GM19372 (cell line): ENCODE measurements at regions not wholly inside any gene's neighbourhood (a gene's known extent, or its start where the extent isn't known, plus 50 kb on each side); places are given as distances from the start of the nearest gene placed in this dataset.

Experiments used
- ATAC-seq: cut with Tn5 transposase; IDR thresholded peaks from one replicate; pipeline ENCODE4 v1.9.1; 2021; ENCODE audit warnings: mild to moderate bottlenecking, low read depth, moderate library complexity; ENCODE audit not compliant: unreplicated experiment

GRCh38 chr14:71321574-71322315 is 414.5 kb downstream of the PCNX1 start:
- ATAC-seq, result no peak

GRCh38 chr14:71322655-71323250 is 415.5 kb downstream of the PCNX1 start:
- ATAC-seq, result no peak

- ATAC-seq, result no peak
Observed at GRCh38 chr14:71324767-71325272, 417.6 kb downstream of the PCNX1 start.

GRCh38 chr14:71327691-71328090 is 420.4 kb downstream of the PCNX1 start:
- no peak for ATAC-seq

- ATAC-seq, result no peak
Observed at GRCh38 chr14:71328183-71328582, 420.9 kb downstream of the PCNX1 start.

GRCh38 chr14:71328954-71329353 is 421.7 kb downstream of the PCNX1 start:
- ATAC-seq, result no peak

DNA sequence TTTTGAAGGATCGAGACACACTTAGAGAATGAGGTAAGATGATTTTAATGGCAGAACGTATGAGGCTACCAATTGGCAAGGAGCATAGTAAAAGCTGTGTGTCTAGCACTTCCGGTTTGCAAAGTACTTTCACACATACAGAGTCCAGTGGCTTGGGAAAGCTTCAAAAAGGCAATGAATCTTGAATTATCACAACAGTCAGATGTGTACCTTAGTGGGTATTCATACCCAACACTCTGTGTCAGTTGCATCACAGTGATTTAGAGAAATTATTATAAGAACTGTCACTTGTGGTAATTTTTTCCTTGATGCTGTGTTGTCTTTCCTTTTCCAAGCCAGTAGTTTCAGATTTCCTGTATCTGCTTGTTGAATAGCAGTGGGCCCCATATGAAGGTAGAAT is 424.1 kb downstream of the PCNX1 start:
- ATAC-seq, result no peak

GRCh38 chr14:71332476-71332875 is 425.2 kb downstream of the PCNX1 start:
- ATAC-seq, result no peak

DNA sequence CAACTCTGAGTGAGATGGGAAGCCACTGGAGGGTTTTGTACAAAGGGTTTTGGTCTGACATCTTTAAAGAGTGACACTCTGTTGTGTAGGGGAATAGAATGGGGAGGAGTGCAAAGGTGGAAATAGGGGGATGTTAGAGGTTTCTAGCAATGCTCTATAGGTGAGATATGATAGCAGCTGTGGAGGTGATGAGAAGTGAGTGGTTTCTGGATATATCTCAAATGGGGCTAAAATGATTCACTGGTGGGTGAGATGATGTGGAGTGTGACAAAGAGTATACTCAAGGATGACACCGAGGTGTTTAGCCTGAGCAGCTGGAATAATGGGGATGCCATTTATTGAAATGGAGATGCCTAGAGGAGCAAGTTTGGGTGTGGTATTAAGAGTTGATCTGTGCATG is 426.4 kb downstream of the PCNX1 start:
- no peak for ATAC-seq

- ATAC-seq, result no peak
Observed at GRCh38 chr14:71336489-71337192, 429.4 kb downstream of the PCNX1 start.

DNA sequence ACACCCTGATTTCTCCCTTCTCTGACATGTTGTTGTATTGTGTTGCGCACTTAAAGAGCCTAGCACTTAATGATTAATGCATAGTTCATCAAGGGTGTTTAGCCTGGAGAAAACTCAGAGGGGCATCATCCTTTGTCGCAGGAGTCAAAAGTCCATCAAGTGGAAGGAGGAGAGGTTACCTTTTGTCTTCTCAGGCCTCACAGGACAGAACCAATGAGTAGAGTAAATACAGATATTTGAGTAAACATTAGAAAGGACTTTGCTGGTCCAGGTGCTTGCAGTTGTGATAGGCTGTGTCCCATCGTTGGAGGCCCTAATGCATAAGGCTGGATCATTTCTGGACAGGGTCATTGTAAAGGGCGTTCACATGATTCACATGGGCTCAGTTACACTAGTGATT is 430.9 kb downstream of the PCNX1 start:
- no peak for ATAC-seq

- no peak for ATAC-seq
Observed at GRCh38 chr14:71339650-71340415, 432.6 kb downstream of the PCNX1 start.

DNA sequence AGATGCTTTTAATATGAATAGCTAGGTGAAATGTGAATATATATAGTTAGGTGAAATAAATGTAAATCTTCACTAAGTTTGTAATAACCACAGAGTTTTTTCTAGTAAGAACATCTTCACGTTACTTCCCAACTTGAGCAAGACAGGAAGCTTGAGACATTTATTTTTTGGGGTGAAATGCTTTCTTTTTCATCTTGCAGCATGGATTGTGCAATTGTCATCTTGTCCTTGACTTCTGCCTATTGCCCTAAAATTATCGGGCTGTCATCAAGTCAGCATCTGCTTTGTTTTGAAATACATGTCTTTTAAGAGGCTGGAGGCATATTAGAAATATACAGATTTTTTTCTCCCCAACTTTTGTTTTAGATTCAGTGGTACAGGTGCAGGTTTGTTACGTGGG is 433.9 kb downstream of the PCNX1 start:
- no peak for ATAC-seq

DNA sequence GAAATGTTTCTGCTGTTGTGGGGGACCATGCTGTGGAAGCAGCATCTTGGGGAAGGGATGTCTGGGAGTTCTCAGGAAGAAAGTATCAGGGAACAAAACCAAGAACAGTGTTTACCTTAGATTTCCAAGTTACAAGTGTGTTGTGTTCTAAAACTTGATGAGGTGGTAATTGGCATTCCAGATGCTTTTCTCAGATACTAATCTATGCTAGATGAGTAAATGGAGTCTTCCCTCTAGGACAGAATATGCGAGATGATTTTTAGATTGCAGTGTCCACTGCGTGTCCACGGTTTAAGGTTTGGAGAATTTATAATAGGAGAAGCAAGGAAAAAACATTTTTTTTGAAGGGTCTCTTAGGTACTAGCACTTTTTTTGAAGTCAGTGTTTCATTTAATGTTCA is 436.5 kb downstream of the PCNX1 start:
- no peak for ATAC-seq

DNA sequence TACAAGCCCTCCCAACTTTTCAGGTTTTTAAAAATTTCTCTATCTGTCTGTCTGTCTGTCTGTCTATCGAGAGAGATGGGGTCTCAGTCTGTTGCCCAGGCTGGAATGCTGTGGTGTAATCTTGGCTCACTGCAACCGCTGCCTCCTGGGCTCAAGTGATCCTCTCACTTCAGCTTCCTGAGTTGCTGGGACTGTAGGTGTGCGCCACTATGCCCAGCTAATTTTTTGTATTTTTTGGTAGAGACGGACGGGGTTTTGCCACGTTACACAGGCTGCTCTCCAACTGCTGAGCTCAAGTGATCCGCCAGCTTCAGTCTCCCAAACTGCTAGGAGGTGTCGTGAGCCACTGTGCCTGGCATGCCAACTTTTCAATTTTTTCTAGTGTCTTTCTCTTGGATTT is 437.2 kb downstream of the PCNX1 start:
- no peak for ATAC-seq

DNA sequence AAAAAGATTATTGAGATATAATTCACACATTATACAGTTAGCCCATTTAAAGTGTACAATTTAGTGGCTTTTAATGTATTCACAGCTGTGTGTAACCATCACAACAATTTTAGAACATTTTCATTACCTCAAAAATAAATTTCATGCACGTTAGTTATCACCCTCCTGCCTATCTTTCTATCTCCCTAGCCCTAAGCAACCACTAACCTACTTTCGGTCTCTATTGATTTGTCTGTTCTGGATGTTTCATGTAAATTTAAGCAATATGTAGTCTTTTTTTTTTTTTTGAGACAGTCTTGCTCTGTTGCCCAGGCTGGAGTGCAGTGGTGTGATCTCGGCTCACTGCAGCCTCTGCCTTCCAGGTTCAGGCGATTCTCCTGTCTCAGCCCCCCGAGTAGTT is 439.4 kb downstream of the PCNX1 start:
- ATAC-seq, result no peak

DNA sequence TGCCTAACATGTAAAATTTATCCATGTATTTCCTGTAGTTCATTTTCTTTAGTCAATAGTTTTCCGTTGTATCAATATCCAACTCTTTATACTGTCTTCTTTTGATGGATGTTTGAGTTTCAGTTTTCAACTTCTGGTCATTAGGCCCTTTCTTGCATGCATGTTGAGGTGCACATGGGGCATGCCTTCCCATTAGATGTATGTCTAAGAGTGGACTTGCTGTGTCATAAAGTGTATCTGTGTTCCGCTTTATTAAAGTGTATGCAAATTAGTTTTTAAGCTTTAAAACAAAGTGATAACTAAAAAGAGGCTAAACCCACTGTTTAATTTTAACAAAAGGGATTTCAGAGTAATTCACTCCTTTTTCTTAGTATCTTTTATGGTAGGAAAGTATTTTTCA is 441.1 kb downstream of the PCNX1 start:
- no peak for ATAC-seq

GRCh38 chr14:71348817-71349216 is 441.6 kb downstream of the PCNX1 start:
- no peak for ATAC-seq

DNA sequence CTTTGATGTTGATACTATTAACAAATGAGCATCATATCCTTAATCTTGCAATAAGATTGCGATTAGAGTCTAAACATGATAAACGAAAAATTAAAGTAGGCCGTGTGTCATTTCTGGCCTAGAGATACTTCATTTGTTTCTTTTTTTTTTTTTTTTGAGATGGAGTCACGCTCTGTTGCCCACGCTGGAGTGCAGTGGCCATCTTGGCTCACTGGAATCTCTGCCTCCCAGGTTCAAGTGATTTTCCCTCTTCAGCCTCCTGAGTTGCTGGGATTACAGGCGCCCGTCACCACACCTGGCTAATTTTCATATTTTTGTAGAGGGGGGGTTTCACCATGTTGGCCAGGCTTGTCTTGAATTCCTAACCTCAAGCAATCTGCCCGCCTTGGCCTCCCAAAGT is 446.9 kb downstream of the PCNX1 start:
- ATAC-seq, result no peak

GRCh38 chr14:71354801-71355200 is 447.5 kb downstream of the PCNX1 start:
- no peak for ATAC-seq
